HG03565 (cell line): ENCODE measurements at regions not wholly inside any gene's neighbourhood (a gene's known extent, or its start where the extent isn't known, plus 50 kb on each side); places are given as distances from the start of the nearest gene placed in this dataset.
"Not testable (repeated sequence)": the region's sequence is repeated elsewhere in the genome, so short reads cannot be mapped to it uniquely, and the experiment has no call there.

Experiments
- ATAC-seq: cut with Tn5 transposase; IDR thresholded peaks from one replicate; pipeline ENCODE4 v1.9.1; 2021; ENCODE audit warnings: mild to moderate bottlenecking, moderate library complexity; ENCODE audit not compliant: unreplicated experiment

GRCh38 chr12:97790281-97790680 lies 327.7 kb downstream of the RMST start:
- no peak for ATAC-seq

GRCh38 chr12:97797473-97797872 lies 334.9 kb downstream of the RMST start:
- ATAC-seq = no peak

- ATAC-seq = no peak
Measured at GRCh38 chr12:97800561-97800960, 338.0 kb downstream of the RMST start.

- ATAC-seq = no peak
Measured at GRCh38 chr12:97801471-97802059, 339.0 kb downstream of the RMST start.

- ATAC-seq = no peak
Measured at GRCh38 chr12:97805146-97805545, 342.5 kb downstream of the RMST start.

- ATAC-seq = no peak
Measured at GRCh38 chr12:97813301-97813700, 350.7 kb downstream of the RMST start.

GRCh38 chr12:97821806-97822205 lies 359.2 kb downstream of the RMST start:
- no peak for ATAC-seq

GRCh38 chr12:97835541-97835940 lies 372.9 kb downstream of the RMST start:
- no peak for ATAC-seq

- ATAC-seq = no peak
Measured at GRCh38 chr12:97837401-97837800, 374.8 kb downstream of the RMST start.

GRCh38 chr12:97848051-97848450 lies 385.4 kb downstream of the RMST start:
- no peak for ATAC-seq

- ATAC-seq = no peak
Measured at GRCh38 chr12:97854477-97854876, 391.9 kb downstream of the RMST start.

GRCh38 chr12:97862072-97862471 lies 399.5 kb downstream of the RMST start:
- no peak for ATAC-seq

GRCh38 chr12:97875064-97875463 lies 412.5 kb downstream of the RMST start:
- no peak for ATAC-seq

GRCh38 chr12:97876780-97877179 lies 414.2 kb downstream of the RMST start:
- no peak for ATAC-seq

- ATAC-seq = no peak
Measured at GRCh38 chr12:97877404-97877803, 414.8 kb downstream of the RMST start.

GRCh38 chr12:97886511-97887176 lies 424.0 kb downstream of the RMST start:
- no peak for ATAC-seq

GRCh38 chr12:97897881-97898280 lies 435.3 kb downstream of the RMST start:
- not testable (repeated sequence) for ATAC-seq

- ATAC-seq = no peak
Measured at GRCh38 chr12:97899529-97899928, 436.9 kb downstream of the RMST start.

GRCh38 chr12:97899956-97900355 lies 437.4 kb downstream of the RMST start:
- ATAC-seq = no peak

- no peak for ATAC-seq
Measured at GRCh38 chr12:97903356-97903755, 440.8 kb downstream of the RMST start.

- no peak for ATAC-seq
Measured at GRCh38 chr12:97907504-97907903, 444.9 kb downstream of the RMST start.

GRCh38 chr12:97910559-97910958 lies 448.0 kb downstream of the RMST start:
- no peak for ATAC-seq

- no peak for ATAC-seq
Measured at GRCh38 chr12:97912943-97913342, 450.3 kb downstream of the RMST start.
